ENCODE measurements at regions not wholly inside any gene's neighbourhood (a gene's known extent, or its start where the extent isn't known, plus 50 kb on each side); places are given as distances from the start of the nearest gene placed in this dataset.

GRCh38 chr14:53536446-53536845 lies 383.3 kb upstream of the DDHD1 start:
- H3K36me3 ChIP-seq = no peaks in the 10 kb centered on the region
- peak overlapping the region in 1 of 4 donors; percentile 67 for H3K27ac ChIP-seq
- H3K27me3 ChIP-seq = no peaks in the 10 kb centered on the region
- DNase-seq = no peak
- TF ChIP-seq CTCF (IDR thresholded peaks at IDR 0.05) (no peak), POLR2A (IDR thresholded peaks at IDR 0.05) (no peak)
- H3K4me1 ChIP-seq = peaks cover 0 to 14% (median 0%) of the 10 kb centered on the region in 4 donors
- H3K4me3 ChIP-seq = no peak overlapping the region
- H3K9me3 ChIP-seq = no peaks in the 10 kb centered on the region

DNA sequence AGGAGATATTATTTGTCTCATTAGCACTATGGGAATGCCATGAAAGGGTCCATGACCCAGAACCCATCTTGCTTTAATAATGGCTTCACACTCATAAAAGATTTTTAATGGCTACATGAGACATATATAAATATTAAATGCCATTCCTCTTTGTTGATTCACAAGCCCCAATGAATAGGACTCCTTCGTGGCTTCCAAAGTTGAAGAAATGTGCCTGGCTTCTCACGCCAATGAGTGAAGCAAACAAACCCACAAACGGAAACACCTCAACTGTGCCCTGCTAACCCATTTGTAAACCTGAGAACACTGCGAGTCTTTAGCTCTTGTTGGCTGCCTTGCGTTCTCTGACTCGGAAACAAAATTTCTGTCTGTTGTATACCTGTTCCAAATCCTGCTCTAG lies 381.7 kb upstream of the DDHD1 start:
- peaks cover 0 to 6% (median 0%) of the 10 kb centered on the region in 4 donors for H3K4me1 ChIP-seq
- H3K9me3 ChIP-seq = no peaks in the 10 kb centered on the region
- H3K27ac ChIP-seq = no peak overlapping the region
- no peaks in the 10 kb centered on the region for H3K27me3 ChIP-seq
- TF ChIP-seq POLR2A (IDR thresholded peaks at IDR 0.05) = no peak
- no peak for TF ChIP-seq CTCF (IDR thresholded peaks at IDR 0.05)
- H3K4me3 ChIP-seq = no peak overlapping the region
- DNase-seq = no peak
- H3K36me3 ChIP-seq = no peaks in the 10 kb centered on the region

- TF ChIP-seq CTCF (IDR thresholded peaks at IDR 0.05) = no peak
- TF ChIP-seq POLR2A (IDR thresholded peaks at IDR 0.05) = no peak
- peaks cover 0 to 6% (median 0%) of the 10 kb centered on the region in 4 donors for H3K4me1 ChIP-seq
Measured at GRCh38 chr14:53533384-53533970, 380.4 kb upstream of the DDHD1 start.

GRCh38 chr14:53532853-53533252 lies 379.7 kb upstream of the DDHD1 start:
- TF ChIP-seq CTCF (IDR thresholded peaks at IDR 0.05) (no peak), POLR2A (IDR thresholded peaks at IDR 0.05) (no peak)
- H3K27ac ChIP-seq = no peak overlapping the region
- no peaks in the 10 kb centered on the region for H3K36me3 ChIP-seq
- H3K4me1 ChIP-seq = peaks cover 0 to 6% (median 0%) of the 10 kb centered on the region in 4 donors
- DNase-seq = no peak
- no peak overlapping the region for H3K4me3 ChIP-seq
- H3K9me3 ChIP-seq = no peaks in the 10 kb centered on the region
- H3K27me3 ChIP-seq = no peaks in the 10 kb centered on the region

More at GRCh38 chr14:53533384-53533970, 380.4 kb upstream of the DDHD1 start:
- no peak overlapping the region for H3K4me3 ChIP-seq
- H3K9me3 ChIP-seq = no peaks in the 10 kb centered on the region
- no peak for DNase-seq
- H3K36me3 ChIP-seq = no peaks in the 10 kb centered on the region
- no peaks in the 10 kb centered on the region for H3K27me3 ChIP-seq
- no peak overlapping the region for H3K27ac ChIP-seq

DNA sequence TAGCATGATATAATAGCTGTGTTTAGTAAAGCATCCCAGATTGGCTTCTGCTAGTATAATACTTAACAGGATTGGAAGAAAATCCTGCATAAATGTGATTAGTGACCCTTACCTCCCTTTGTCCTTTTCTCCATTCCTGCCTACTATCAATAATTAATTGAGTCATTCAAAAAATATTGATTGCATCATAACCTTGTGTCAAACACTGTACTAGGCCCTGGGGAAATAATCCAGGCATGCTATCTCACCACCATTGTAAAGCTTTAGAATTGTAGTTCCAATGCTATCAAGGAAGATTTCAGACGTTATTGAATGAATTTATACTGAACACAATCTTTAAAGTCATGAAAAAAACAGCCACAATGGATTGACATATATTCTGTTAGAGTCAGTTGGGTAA lies 378.6 kb upstream of the DDHD1 start:
- Histone ChIP-seq H3K27me3 (no peaks in the 10 kb centered on the region), H3K36me3 (no peaks in the 10 kb centered on the region), H3K4me1 (no peaks in the 10 kb centered on the region), H3K9me3 (no peaks in the 10 kb centered on the region), H3K27ac (no peak overlapping the region), H3K4me3 (no peak overlapping the region)
- DNase-seq = no peak
- TF ChIP-seq CTCF (IDR thresholded peaks at IDR 0.05) = no peak
- no peak for TF ChIP-seq POLR2A (IDR thresholded peaks at IDR 0.05)

GRCh38 chr14:53531156-53531555 lies 378.0 kb upstream of the DDHD1 start:
- DNase-seq = no peak
- H3K27me3 ChIP-seq = no peaks in the 10 kb centered on the region
- TF ChIP-seq POLR2A (IDR thresholded peaks at IDR 0.05) = no peak
- TF ChIP-seq CTCF (IDR thresholded peaks at IDR 0.05) = no peak

More at GRCh38 chr14:53531156-53531555, 378.0 kb upstream of the DDHD1 start:
- no peaks in the 10 kb centered on the region for H3K4me1 ChIP-seq
- no peaks in the 10 kb centered on the region for H3K36me3 ChIP-seq
- H3K4me3 ChIP-seq = no peak overlapping the region
- H3K27ac ChIP-seq = no peak overlapping the region
- no peaks in the 10 kb centered on the region for H3K9me3 ChIP-seq
